ENCODE measurements at regions not wholly inside any gene's neighbourhood (a gene's known extent, or its start where the extent isn't known, plus 50 kb on each side); places are given as distances from the start of the nearest gene placed in this dataset.
"Not testable (repeated sequence)": the region's sequence is repeated elsewhere in the genome, so short reads cannot be mapped to it uniquely, and the experiment has no call there.

- H3K36me3 ChIP-seq; DNase-seq; H3K27ac ChIP-seq; H3K4me3 ChIP-seq (ENCODE audit: low read depth, low read length); H3K27me3 ChIP-seq (ENCODE audit: insufficient read depth, low read depth, severe bottlenecking); H3K9me3 ChIP-seq (ENCODE audit: severe bottlenecking): not testable (repeated sequence)
Observed at GRCh38 chr14:19158012-19158411, 190.8 kb downstream of the POTEM start.

- not testable (repeated sequence) for H3K27me3 ChIP-seq (ENCODE audit: insufficient read depth, low read depth, severe bottlenecking); DNase-seq; H3K4me3 ChIP-seq (ENCODE audit: low read depth, low read length); H3K27ac ChIP-seq; H3K36me3 ChIP-seq; H3K9me3 ChIP-seq (ENCODE audit: severe bottlenecking)
Observed at GRCh38 chr14:19158588-19158987, 191.4 kb downstream of the POTEM start.

- not testable (repeated sequence) for H3K36me3 ChIP-seq; H3K27ac ChIP-seq; H3K4me3 ChIP-seq (ENCODE audit: low read depth, low read length); H3K9me3 ChIP-seq (ENCODE audit: severe bottlenecking); DNase-seq; H3K27me3 ChIP-seq (ENCODE audit: insufficient read depth, low read depth, severe bottlenecking)
Observed at GRCh38 chr14:19159003-19159625, 191.9 kb downstream of the POTEM start.

GRCh38 chr14:19160379-19160778 is 193.1 kb downstream of the POTEM start:
- not testable (repeated sequence) for H3K4me3 ChIP-seq (ENCODE audit: low read depth, low read length); DNase-seq; H3K9me3 ChIP-seq (ENCODE audit: severe bottlenecking); H3K36me3 ChIP-seq; H3K27me3 ChIP-seq (ENCODE audit: insufficient read depth, low read depth, severe bottlenecking); H3K27ac ChIP-seq

GRCh38 chr14:19161251-19162033 is 194.2 kb downstream of the POTEM start:
- not testable (repeated sequence) for H3K36me3 ChIP-seq; H3K9me3 ChIP-seq (ENCODE audit: severe bottlenecking); H3K4me3 ChIP-seq (ENCODE audit: low read depth, low read length); H3K27me3 ChIP-seq (ENCODE audit: insufficient read depth, low read depth, severe bottlenecking); DNase-seq; H3K27ac ChIP-seq

- not testable (repeated sequence) for H3K4me3 ChIP-seq (ENCODE audit: low read depth, low read length); H3K9me3 ChIP-seq (ENCODE audit: severe bottlenecking); DNase-seq; H3K36me3 ChIP-seq; H3K27me3 ChIP-seq (ENCODE audit: insufficient read depth, low read depth, severe bottlenecking); H3K27ac ChIP-seq
Observed at GRCh38 chr14:19162034-19162706, 194.9 kb downstream of the POTEM start.

GRCh38 chr14:19162920-19163319 is 195.7 kb downstream of the POTEM start:
- not testable (repeated sequence) for H3K4me3 ChIP-seq (ENCODE audit: low read depth, low read length); H3K9me3 ChIP-seq (ENCODE audit: severe bottlenecking); H3K36me3 ChIP-seq; DNase-seq; H3K27ac ChIP-seq; H3K27me3 ChIP-seq (ENCODE audit: insufficient read depth, low read depth, severe bottlenecking)

GRCh38 chr14:19163891-19164290 is 196.7 kb downstream of the POTEM start:
- H3K4me3 ChIP-seq (ENCODE audit: low read depth, low read length); H3K27me3 ChIP-seq (ENCODE audit: insufficient read depth, low read depth, severe bottlenecking); H3K27ac ChIP-seq; DNase-seq; H3K36me3 ChIP-seq; H3K9me3 ChIP-seq (ENCODE audit: severe bottlenecking): not testable (repeated sequence)

GRCh38 chr14:19164426-19164825 is 197.2 kb downstream of the POTEM start:
- not testable (repeated sequence) for H3K27me3 ChIP-seq (ENCODE audit: insufficient read depth, low read depth, severe bottlenecking); H3K4me3 ChIP-seq (ENCODE audit: low read depth, low read length); H3K27ac ChIP-seq; DNase-seq; H3K36me3 ChIP-seq; H3K9me3 ChIP-seq (ENCODE audit: severe bottlenecking)

GRCh38 chr14:19166056-19166455 is 198.8 kb downstream of the POTEM start:
- H3K9me3 ChIP-seq (ENCODE audit: severe bottlenecking); H3K27me3 ChIP-seq (ENCODE audit: insufficient read depth, low read depth, severe bottlenecking); H3K4me3 ChIP-seq (ENCODE audit: low read depth, low read length); DNase-seq; H3K36me3 ChIP-seq; H3K27ac ChIP-seq: not testable (repeated sequence)

GRCh38 chr14:19167454-19168190 is 200.4 kb downstream of the POTEM start:
- H3K27ac ChIP-seq; H3K4me3 ChIP-seq (ENCODE audit: low read depth, low read length); H3K36me3 ChIP-seq; H3K9me3 ChIP-seq (ENCODE audit: severe bottlenecking); H3K27me3 ChIP-seq (ENCODE audit: insufficient read depth, low read depth, severe bottlenecking); DNase-seq: not testable (repeated sequence)

- H3K27ac ChIP-seq; DNase-seq; H3K36me3 ChIP-seq; H3K4me3 ChIP-seq (ENCODE audit: low read depth, low read length); H3K9me3 ChIP-seq (ENCODE audit: severe bottlenecking); H3K27me3 ChIP-seq (ENCODE audit: insufficient read depth, low read depth, severe bottlenecking): not testable (repeated sequence)
Observed at GRCh38 chr14:19168261-19168660, 201.0 kb downstream of the POTEM start.

GRCh38 chr14:19169561-19170362 is 202.5 kb downstream of the POTEM start:
- H3K9me3 ChIP-seq (ENCODE audit: severe bottlenecking); DNase-seq; H3K4me3 ChIP-seq (ENCODE audit: low read depth, low read length); H3K27ac ChIP-seq; H3K36me3 ChIP-seq; H3K27me3 ChIP-seq (ENCODE audit: insufficient read depth, low read depth, severe bottlenecking): not testable (repeated sequence)

Data from WERI-Rb-1 (cell line).